GM10248 (cell line): ENCODE measurements at regions not wholly inside any gene's neighbourhood (a gene's known extent, or its start where the extent isn't known, plus 50 kb on each side); places are given as distances from the start of the nearest gene placed in this dataset.

Source experiments
- CTCF ChIA-PET: fragments of 300-600 bp; sonication (Branson Sonifier 250); formaldehyde crosslinking; extraction: SDS; loops from one replicate; lab custom pipeline; 2021; ENCODE audit warnings: antibody characterized with exemption; lab: Yijun Ruan, JAX
- POLR2A ChIA-PET: fragments of 350-650 bp; sonication (Branson Sonifier 250); formaldehyde crosslinking; extraction: SDS; loops from one replicate; lab custom pipeline; 2020; ENCODE audit warnings: antibody characterized with exemption; lab: Yijun Ruan, JAX
- DNase-seq: peaks from one replicate; pipeline ENCODE4 v3.0.0; 2012; ENCODE audit errors: extremely low spot score
- CTCF ChIP-seq: IDR thresholded peaks from 2 replicates; pipeline ENCODE4 v1.5.1; 2012; ENCODE audit warnings: mild to moderate bottlenecking, low read depth; ENCODE audit errors: extremely low read depth, missing control alignments, control extremely low read depth

- TF ChIP-seq CTCF: no peak
- POLR2A ChIA-PET: no interaction called here
Measured at GRCh38 chr14:89566644-89567415, 149.8 kb upstream of the FOXN3 start.

GRCh38 chr14:89566180-89566579 is 149.1 kb upstream of the FOXN3 start:
- CTCF ChIA-PET: interaction anchor here (1.1 kb wide), 1 partner anchor 10 kb away, joined by 4 read pairs; no protein-coding TSS in a partner anchor
- no peak for DNase-seq
- POLR2A ChIA-PET: no interaction called here

More at GRCh38 chr14:89566644-89567415, 149.8 kb upstream of the FOXN3 start:
- CTCF ChIA-PET: interaction anchor here (1.1 to 1.2 kb wide), 2 partner anchors 10 kb away, joined by 4 read pairs; no protein-coding TSS in a partner anchor
- DNase-seq: no peak

GRCh38 chr14:89565607-89566006 is 148.6 kb upstream of the FOXN3 start:
- CTCF ChIA-PET: interaction anchor here (1.1 to 1.8 kb wide), 2 partner anchors 9 to 334 kb away, joined by 4 read pairs; no protein-coding TSS in a partner anchor
- POLR2A ChIA-PET: no interaction called here
- DNase-seq: no peak
- no peak for TF ChIP-seq CTCF

More at GRCh38 chr14:89566180-89566579, 149.1 kb upstream of the FOXN3 start:
- no peak for TF ChIP-seq CTCF

- CTCF ChIA-PET: interaction anchor here (0.8 to 1.8 kb wide), 2 partner anchors 10 to 335 kb away, joined by 3 to 4 read pairs; no protein-coding TSS in a partner anchor
- POLR2A ChIA-PET: no interaction called here
- no peak for TF ChIP-seq CTCF
- no peak for DNase-seq
Measured at GRCh38 chr14:89564989-89565388, 148.0 kb upstream of the FOXN3 start.

- CTCF ChIA-PET: interaction anchor here (0.8 to 1.8 kb wide), 2 partner anchors 10 to 336 kb away, joined by 3 to 4 read pairs; no protein-coding TSS in a partner anchor
- DNase-seq: no peak
- POLR2A ChIA-PET: no interaction called here
- no peak for TF ChIP-seq CTCF
Measured at GRCh38 chr14:89564286-89564957, 147.4 kb upstream of the FOXN3 start.

GRCh38 chr14:89563471-89563870 is 146.4 kb upstream of the FOXN3 start:
- no peak for TF ChIP-seq CTCF
- ChIA-PET CTCF (no interaction called here), POLR2A (no interaction called here)
- DNase-seq: no peak
